Panc1 (cell line): ENCODE measurements at regions not wholly inside any gene's neighbourhood (a gene's known extent, or its start where the extent isn't known, plus 50 kb on each side); places are given as distances from the start of the nearest gene placed in this dataset.
A peak's percentile ranks its signal among the peaks of the same experiment; 100 is the strongest.

Experiments
- ATAC-seq: fragments of 200-7000 bp; cut with Tn5 transposase; 2 replicates; pipeline ENCODE4 v1.9.1; 2020; ENCODE audit warnings: mild to moderate bottlenecking, moderate library complexity
- BruUV-seq: library from RNA; stranded (reverse); fragments of 400-500 nt; replicated peaks from 2 replicates; lab custom pipeline; 2021; lab: Mats Ljungman, UMichigan
- CTCF ChIA-PET: fragments of 300-600 bp; sonication (Branson Sonifier 250); formaldehyde crosslinking; loops from one replicate; lab custom pipeline; 2022; ENCODE audit warnings: antibody characterized with exemption; lab: Charles Lee
- POLR2A ChIA-PET: fragments of 300-600 bp; sonication (Branson Sonifier 250); formaldehyde crosslinking; loops from one replicate; lab custom pipeline; 2022; ENCODE audit warnings: antibody characterized with exemption; lab: Charles Lee
- DNase-seq: peaks from one replicate; pipeline ENCODE4 v3.0.0-alpha.2; 2010; ENCODE audit warnings: low read depth, low spot score
- H3K27ac ChIP-seq: 2 replicates; pipeline ENCODE4 v1.5.1; 2011; ENCODE audit warnings: mild to moderate bottlenecking, low read length, inconsistent platforms
- H3K27me3 ChIP-seq: fragments of 200-500 bp; sonication (Bioruptor generic); 2 replicates; pipeline ENCODE4 v1.6.0; 2014; ENCODE audit warnings: low read length, inconsistent platforms; ENCODE audit not compliant: control insufficient read depth, insufficient read depth
- H3K36me3 ChIP-seq: fragments of 200-500 bp; sonication (Bioruptor generic); 2 replicates; pipeline ENCODE4 v1.5.1; 2014; ENCODE audit warnings: inconsistent platforms, mild to moderate bottlenecking, low read length, moderate library complexity; ENCODE audit not compliant: control insufficient read depth, insufficient read depth
- H3K4me1 ChIP-seq: 2 replicates; pipeline ENCODE4 v1.5.1; 2011; ENCODE audit warnings: inconsistent platforms, mild to moderate bottlenecking, low read length, moderate library complexity; ENCODE audit not compliant: control insufficient read depth, insufficient read depth
- H3K4me3 ChIP-seq, 2 experiments: 2 replicates each; pipeline ENCODE4 v1.5.1; 2011 to 2012; ENCODE audit warnings: low read depth in 2 of 2, low read length in 2 of 2, mild to moderate bottlenecking in 2 of 2, inconsistent platforms in 1 of 2, moderate library complexity in 1 of 2
- H3K9me3 ChIP-seq: fragments of 200-500 bp; sonication (Bioruptor generic); 2 replicates; pipeline ENCODE4 v1.5.1; 2014; ENCODE audit warnings: low read depth, mild to moderate bottlenecking, inconsistent platforms, low read length, moderate library complexity; ENCODE audit not compliant: control insufficient read depth, insufficient read depth
- POLR2AphosphoS5 ChIP-seq: IDR thresholded peaks from 2 replicates; pipeline ENCODE4 v1.6.1; 2012; ENCODE audit warnings: mild to moderate bottlenecking, low read depth, low read length, moderate library complexity
- REST ChIP-seq, 2 experiments: IDR thresholded peaks; 2 replicates each; pipeline ENCODE4 v1.6.1; 2011 to 2012; ENCODE audit warnings: low read depth in 2 of 2, control low read depth in 1 of 2, low read length in 1 of 2, mild to moderate bottlenecking in 1 of 2, moderate library complexity in 1 of 2; ENCODE audit not compliant: insufficient read depth in 1 of 2
- SIN3A ChIP-seq: IDR thresholded peaks from 2 replicates; pipeline ENCODE4 v1.6.1; 2012; ENCODE audit warnings: low read depth, mild to moderate bottlenecking, low read length, moderate library complexity, borderline replicate concordance; ENCODE audit not compliant: insufficient read depth
- TCF7L2 ChIP-seq: IDR thresholded peaks from 2 replicates; pipeline ENCODE4 v1.6.1; 2011; ENCODE audit warnings: mild to moderate bottlenecking, low read depth, low read length, inconsistent platforms
- in situ Hi-C: cut with HindIII; loops from 2 replicates; pipeline ENCODE4 v1.10.0; 2016; ENCODE audit warnings: low sequenced_read_pairs, low pct_unique_long_range_greater_than_20kb
- intact Hi-C: fragments of 100-400 bp; cut with micrococcal nuclease; formaldehyde crosslinking; loops from one replicate; pipeline ENCODE4 v1.10.0; 2022; ENCODE audit not compliant: unreplicated experiment
- TF ChIP-seq, protein P1 (sequence below): fragments of 450-650 bp; IDR thresholded peaks from 2 replicates; pipeline ENCODE4 v1.5.1; 2017; ENCODE audit warnings: mild to moderate bottlenecking

DNA sequence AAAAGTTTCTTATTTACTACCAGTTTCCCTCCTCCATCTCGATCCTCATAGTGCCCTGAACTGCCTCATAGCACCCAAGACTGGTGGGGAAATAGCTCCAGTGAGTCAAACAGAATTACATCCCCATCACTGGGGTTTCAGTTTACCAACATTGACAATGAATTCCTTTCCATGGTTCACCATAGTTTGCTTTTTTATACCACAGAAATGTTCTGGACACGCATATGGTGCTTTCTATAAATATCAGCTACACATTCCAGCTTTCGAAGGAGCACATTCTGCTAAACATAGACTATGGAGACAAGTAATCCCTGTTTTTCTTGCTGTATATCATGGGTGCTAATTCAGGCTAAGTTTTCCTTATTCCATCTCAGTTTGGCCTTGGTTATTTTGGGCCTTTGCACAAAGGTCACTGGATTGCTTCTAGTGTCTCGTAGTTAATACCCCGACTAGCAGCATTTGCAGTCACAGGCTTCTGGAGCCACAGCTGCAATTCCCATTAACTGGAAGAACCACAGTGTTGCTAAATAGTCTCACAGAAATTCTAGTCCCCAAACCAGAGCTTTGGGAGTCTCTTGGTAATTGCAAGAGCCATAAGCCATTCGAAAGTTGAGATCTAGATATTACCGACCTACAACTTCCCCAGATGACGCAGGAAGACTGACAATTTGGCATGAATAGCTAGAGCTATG, 53.4 kb upstream of the TRPC3 start:
- ATAC-seq: no peak
- POLR2A ChIA-PET: interaction anchor here (0.5 kb wide), 1 partner anchor 1027 kb away, joined by 4 read pairs; no protein-coding TSS in a partner anchor
- H3K4me1 ChIP-seq: no peaks in the 10 kb centered on the region
- H3K27me3 ChIP-seq: peaks cover 7% of the 10 kb centered on the region
- DNase-seq: no peak
- intact Hi-C loops (no loop called here), in situ Hi-C loops (no loop called here)
- H3K27ac ChIP-seq: no peak overlapping the region
- no peak for TF ChIP-seq REST (IDR thresholded peaks at IDR 0.05; ENCODE audit: insufficient read depth in 1 of 2, low read depth in 2 of 2, low read length in 1 of 2)
- TF ChIP-seq, protein P1, sequence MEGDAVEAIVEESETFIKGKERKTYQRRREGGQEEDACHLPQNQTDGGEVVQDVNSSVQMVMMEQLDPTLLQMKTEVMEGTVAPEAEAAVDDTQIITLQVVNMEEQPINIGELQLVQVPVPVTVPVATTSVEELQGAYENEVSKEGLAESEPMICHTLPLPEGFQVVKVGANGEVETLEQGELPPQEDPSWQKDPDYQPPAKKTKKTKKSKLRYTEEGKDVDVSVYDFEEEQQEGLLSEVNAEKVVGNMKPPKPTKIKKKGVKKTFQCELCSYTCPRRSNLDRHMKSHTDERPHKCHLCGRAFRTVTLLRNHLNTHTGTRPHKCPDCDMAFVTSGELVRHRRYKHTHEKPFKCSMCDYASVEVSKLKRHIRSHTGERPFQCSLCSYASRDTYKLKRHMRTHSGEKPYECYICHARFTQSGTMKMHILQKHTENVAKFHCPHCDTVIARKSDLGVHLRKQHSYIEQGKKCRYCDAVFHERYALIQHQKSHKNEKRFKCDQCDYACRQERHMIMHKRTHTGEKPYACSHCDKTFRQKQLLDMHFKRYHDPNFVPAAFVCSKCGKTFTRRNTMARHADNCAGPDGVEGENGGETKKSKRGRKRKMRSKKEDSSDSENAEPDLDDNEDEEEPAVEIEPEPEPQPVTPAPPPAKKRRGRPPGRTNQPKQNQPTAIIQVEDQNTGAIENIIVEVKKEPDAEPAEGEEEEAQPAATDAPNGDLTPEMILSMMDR: no peak
- no peak for TF ChIP-seq SIN3A
- no peaks in the 10 kb centered on the region for H3K36me3 ChIP-seq
- H3K9me3 ChIP-seq: no peaks in the 10 kb centered on the region
- CTCF ChIA-PET: no interaction called here
- no TSS peak for BruUV-seq
- H3K4me3 ChIP-seq: no peak overlapping the region

GRCh38 chr4:122003335-122003734, 51.5 kb upstream of the TRPC3 start:
- peak; percentile 8 for DNase-seq
- Histone ChIP-seq H3K4me1 (no peaks in the 10 kb centered on the region), H3K4me3 (no peak overlapping the region), H3K27me3 (peaks cover 7% of the 10 kb centered on the region), H3K9me3 (no peaks in the 10 kb centered on the region), H3K27ac (no peak overlapping the region), H3K36me3 (no peaks in the 10 kb centered on the region)
- ATAC-seq: peak; percentile 65; the same call in 1 of the 2 replicates
- no TSS peak for BruUV-seq
- CTCF ChIA-PET: no interaction called here
- intact Hi-C loops: loop anchor here (2.0 kb wide), 1 partner anchor 103 kb away; no protein-coding TSS in a partner anchor
- in situ Hi-C loops: no loop called here
- TF ChIP-seq POLR2AphosphoS5 (no peak), REST (IDR thresholded peaks at IDR 0.05; ENCODE audit: insufficient read depth in 1 of 2, low read depth in 2 of 2, low read length in 1 of 2) (no peak), TCF7L2 (no peak)
- TF ChIP-seq, protein P1: peak; percentile 59
- POLR2A ChIA-PET: no interaction called here
